ENCODE measurements at regions not wholly inside any gene's neighbourhood (a gene's known extent, or its start where the extent isn't known, plus 50 kb on each side); places are given as distances from the start of the nearest gene placed in this dataset.

DNA sequence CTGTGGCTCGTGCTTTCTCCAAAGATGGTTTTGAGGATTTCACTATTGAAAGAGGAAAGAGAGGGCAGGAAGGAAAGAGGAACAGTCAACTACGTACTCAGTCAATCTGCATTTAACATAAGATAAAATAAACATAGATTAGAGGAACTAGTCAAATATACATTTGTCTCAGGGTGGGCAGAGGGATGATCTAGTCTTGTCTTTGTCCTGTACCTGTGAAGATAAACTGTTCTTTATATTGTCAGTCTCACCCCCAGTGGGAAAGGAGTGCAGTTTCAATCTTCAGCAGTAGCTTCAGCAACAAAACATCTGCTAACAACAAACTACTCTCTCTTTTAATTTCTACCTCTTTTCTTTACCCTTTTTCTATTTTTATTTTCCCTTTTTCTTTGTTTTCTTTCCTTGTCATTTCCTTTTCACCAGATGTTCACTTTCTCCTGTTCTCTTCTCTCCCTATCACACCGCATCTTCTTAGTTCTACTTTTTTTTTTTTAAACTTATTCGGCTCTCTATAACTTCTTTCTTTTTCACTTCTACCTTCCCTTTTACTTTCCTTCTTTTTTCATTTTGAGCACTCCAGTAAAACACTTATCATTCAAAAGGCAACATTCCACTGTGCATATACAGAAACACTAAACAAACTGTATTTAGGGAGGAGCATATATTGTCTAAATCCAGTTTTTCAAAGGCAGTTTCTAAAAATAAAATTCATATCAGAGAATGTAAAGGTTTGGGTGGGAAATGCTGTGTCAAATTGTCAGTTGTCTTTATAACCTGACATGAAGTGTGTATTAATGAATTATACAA is 51.4 kb upstream of the GUCY1A1 start:
- TF ChIP-seq, protein P1, sequence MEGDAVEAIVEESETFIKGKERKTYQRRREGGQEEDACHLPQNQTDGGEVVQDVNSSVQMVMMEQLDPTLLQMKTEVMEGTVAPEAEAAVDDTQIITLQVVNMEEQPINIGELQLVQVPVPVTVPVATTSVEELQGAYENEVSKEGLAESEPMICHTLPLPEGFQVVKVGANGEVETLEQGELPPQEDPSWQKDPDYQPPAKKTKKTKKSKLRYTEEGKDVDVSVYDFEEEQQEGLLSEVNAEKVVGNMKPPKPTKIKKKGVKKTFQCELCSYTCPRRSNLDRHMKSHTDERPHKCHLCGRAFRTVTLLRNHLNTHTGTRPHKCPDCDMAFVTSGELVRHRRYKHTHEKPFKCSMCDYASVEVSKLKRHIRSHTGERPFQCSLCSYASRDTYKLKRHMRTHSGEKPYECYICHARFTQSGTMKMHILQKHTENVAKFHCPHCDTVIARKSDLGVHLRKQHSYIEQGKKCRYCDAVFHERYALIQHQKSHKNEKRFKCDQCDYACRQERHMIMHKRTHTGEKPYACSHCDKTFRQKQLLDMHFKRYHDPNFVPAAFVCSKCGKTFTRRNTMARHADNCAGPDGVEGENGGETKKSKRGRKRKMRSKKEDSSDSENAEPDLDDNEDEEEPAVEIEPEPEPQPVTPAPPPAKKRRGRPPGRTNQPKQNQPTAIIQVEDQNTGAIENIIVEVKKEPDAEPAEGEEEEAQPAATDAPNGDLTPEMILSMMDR (tag by site-specific recombination; IDR thresholded peaks at IDR 0.05) = no peak
- TF ChIP-seq YY1 (tag by site-specific recombination; IDR thresholded peaks at IDR 0.05) = no peak
- TF ChIP-seq SALL2 (tag by site-specific recombination; IDR thresholded peaks at IDR 0.05; ENCODE audit: borderline replicate concordance) = no peak
- TF ChIP-seq ZNF23 (tag by site-specific recombination; IDR thresholded peaks at IDR 0.05; ENCODE audit: borderline replicate concordance) = no peak
- no peak for TF ChIP-seq ZBTB21 (tag by site-specific recombination; IDR thresholded peaks at IDR 0.05)
- TF ChIP-seq, protein P2, sequence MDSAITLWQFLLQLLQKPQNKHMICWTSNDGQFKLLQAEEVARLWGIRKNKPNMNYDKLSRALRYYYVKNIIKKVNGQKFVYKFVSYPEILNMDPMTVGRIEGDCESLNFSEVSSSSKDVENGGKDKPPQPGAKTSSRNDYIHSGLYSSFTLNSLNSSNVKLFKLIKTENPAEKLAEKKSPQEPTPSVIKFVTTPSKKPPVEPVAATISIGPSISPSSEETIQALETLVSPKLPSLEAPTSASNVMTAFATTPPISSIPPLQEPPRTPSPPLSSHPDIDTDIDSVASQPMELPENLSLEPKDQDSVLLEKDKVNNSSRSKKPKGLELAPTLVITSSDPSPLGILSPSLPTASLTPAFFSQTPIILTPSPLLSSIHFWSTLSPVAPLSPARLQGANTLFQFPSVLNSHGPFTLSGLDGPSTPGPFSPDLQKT (IDR thresholded peaks at IDR 0.05; ENCODE audit: borderline replicate concordance, low read depth, low read length) = no peak
- no peak for TF ChIP-seq ZSCAN30 (tag by site-specific recombination; IDR thresholded peaks at IDR 0.05)
- no peak for TF ChIP-seq ZNF585B (tag by site-specific recombination; IDR thresholded peaks at IDR 0.05)
- TF ChIP-seq ZSCAN16 (tag by site-specific recombination; IDR thresholded peaks at IDR 0.05) = no peak
- no peak for TF ChIP-seq TRIM28 (IDR thresholded peaks at IDR 0.05; ENCODE audit: borderline replicate concordance, low read length)

All from HEK293 (cell line).